OCI-LY1 (cell line): ENCODE measurements at regions not wholly inside any gene's neighbourhood (a gene's known extent, or its start where the extent isn't known, plus 50 kb on each side); places are given as distances from the start of the nearest gene placed in this dataset.

Source experiments
- CTCF ChIP-seq: fragments of 200-600 bp; sonication (generic), shearing (Covaris generic); IDR thresholded peaks from 2 replicates; pipeline ENCODE4 v1.5.1; 2017; ENCODE audit warnings: mild to moderate bottlenecking, antibody characterized with exemption, low read length, moderate library complexity, mixed read lengths
- EZH2 ChIP-seq: fragments of 200-600 bp; sonication (generic), shearing (Covaris generic); IDR thresholded peaks from 2 replicates; pipeline ENCODE4 v1.8.0; 2017; ENCODE audit warnings: borderline replicate concordance, mixed run types, mild to moderate bottlenecking, antibody characterized with exemption, low read length, moderate library complexity, mixed read lengths

- TF ChIP-seq CTCF (no peak), EZH2 (no peak)
Measured at GRCh38 chr14:87285506-87285905, 707.5 kb downstream of the GALC start.
